Endometrium (tissue), 2 donors: ENCODE measurements at regions not wholly inside any gene's neighbourhood (a gene's known extent, or its start where the extent isn't known, plus 50 kb on each side); places are given as distances from the start of the nearest gene placed in this dataset.
A peak's percentile ranks its signal among the peaks of the same experiment; 100 is the strongest.
"Not testable (repeated sequence)": the region's sequence is repeated elsewhere in the genome, so short reads cannot be mapped to it uniquely, and the experiment has no call there.

ENCODE experiments used
- FAIRE-seq: peaks from 2 replicates; lab custom pipeline; 2012; peaks lifted over from hg19 to GRCh38; lab: Jason Lieb, UNC
- donor health status: control.
- donor health status: control.

DNA sequence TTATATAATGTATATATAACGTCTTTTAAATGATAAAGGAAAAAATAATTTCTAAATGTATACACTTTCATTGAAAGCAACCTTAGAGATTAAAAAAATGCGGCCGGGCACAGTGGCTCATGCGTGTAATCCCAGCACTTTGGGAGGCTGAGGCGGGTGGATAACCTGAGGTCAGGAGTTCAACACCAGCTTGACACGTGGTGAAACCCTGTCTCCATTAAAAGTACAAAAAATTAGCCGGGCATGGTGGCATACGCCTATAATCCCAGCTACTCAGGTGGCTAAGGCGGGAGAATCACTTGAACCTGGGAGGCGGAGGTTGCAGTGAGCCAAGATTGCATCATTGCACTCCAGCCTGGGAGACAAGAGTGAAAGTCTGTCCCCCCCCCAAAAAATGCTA is 303.7 kb upstream of the ZC3H15 start:
- not testable (repeated sequence) for FAIRE-seq

DNA sequence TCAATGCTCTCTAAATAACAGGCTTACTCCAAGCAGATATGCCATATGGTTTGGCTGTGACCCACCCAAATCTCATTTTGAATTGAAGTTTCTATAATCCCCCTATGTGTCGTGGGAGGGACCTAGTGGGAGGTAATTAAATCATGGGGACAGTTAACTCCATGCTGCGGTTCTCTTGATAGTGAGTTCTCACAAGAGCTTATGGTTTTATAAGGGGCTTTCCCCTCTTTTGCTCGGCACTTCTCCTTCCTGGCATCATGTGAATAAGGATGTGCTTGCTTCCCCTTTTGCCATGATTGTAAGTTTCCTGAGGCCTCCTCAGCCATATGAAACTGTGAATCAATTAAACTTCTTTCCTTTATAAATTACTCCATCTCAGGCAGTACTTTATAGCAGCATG is 302.7 kb upstream of the ZC3H15 start:
- no peak for FAIRE-seq

DNA sequence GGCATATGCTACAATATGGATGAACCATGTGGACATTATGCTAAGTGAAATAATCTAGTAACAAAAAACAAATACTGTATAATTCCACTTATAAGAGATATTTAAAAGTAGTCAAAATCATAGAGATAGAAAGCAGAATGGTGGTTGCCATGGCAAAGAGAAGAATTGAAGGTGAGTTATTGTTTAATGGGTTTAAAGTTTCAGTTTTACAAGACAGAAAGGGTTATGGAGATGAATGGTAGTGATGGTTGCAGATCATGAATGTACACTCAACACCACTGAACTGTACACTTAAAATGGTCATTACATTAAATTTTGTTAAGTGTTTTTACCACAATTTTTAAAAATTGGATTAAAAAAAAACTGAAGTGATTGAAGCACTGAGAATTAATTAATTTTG is 298.2 kb upstream of the ZC3H15 start:
- no peak for FAIRE-seq

DNA sequence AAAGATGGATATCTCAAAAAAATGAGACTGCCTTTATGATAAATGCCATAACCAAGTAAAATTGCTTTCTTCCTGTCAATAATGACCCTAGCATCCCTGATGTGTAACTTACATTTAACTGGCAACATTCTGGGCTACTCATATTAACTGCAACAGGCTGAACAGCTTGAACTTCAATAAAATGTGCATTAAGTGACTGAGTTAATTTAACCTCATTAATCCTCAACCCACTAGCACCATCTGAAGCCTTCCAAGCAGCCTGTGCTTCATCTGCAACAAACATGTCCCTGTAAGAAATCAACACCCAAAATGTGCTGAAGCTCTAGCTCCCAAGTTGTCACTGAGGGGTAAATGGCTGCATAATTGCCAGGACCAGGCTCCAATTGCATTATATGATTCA is 296.2 kb upstream of the ZC3H15 start:
- no peak for FAIRE-seq

DNA sequence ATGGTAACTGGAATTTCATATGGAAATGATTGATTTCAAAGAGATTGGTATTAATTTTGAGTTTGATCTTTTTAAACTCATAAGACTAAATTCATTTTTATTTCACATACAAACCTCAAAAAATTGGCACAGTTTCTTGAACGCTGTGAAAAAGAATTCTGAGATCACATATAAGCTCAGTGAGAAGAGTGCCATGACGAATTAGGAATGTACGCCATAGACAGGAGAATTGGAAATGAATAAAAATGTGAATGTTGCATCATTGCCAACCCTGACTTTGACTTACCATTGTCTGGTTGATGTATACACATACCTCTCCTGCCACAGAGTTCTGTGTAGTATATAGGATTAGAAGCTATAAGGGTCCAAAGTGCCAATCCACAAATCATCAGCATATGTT is 290.4 kb upstream of the ZC3H15 start:
- no peak for FAIRE-seq

DNA sequence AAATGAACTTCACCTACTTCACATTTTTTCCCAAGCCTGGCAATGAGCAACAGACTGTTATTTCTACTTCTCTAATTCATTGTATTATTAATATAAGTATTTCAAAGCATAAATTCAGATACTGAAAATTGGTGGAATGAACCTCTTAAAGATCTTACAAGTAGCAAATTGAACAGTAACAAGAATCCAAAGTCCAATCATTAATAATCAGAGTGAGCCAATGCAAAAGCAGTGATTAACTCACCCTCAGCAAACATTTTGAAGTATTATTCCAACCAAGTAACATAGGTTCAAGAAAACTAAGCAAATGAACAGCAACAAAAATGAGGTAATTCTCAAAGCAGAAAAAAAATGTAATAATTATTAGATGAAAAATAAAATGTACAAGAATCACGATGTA is 288.1 kb upstream of the ZC3H15 start:
- no peak for FAIRE-seq

DNA sequence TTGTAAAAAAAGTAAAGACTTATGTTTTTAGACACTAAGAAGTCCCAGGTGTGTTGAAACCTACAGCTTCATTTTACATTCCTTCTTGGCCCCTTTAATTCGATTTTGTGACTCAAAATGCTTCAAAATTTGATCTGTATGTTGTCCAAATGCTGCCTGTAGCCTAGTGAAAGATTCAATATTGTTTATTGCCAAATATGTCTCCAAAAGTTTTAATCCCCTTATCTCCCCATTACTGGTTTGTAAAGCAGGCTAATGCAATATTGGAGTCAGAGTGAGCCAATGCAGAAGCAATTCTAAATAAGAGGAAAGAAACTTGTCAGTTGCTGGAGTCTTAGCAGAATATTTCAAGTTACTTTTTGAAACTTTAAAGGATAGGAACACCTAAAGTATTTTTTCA is 287.0 kb upstream of the ZC3H15 start:
- FAIRE-seq = no peak

DNA sequence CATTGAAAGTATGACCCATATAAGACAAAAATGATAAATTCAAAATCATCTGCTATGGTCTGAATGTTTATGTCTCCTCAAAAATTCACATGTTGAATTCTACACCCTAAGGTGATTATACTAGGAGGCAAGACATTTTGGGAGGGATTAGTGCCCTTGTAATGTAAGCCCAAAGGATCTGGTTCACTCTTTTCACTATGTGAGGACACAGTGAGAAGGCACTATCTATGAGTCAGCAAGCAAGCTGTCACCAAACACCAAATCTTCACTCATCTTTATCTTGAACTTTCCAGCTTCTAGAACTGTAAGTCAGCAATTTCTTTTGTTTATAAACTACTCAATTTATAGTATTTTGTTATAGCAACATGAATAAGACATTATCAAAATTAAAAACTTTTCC is 284.7 kb upstream of the ZC3H15 start:
- no peak for FAIRE-seq

DNA sequence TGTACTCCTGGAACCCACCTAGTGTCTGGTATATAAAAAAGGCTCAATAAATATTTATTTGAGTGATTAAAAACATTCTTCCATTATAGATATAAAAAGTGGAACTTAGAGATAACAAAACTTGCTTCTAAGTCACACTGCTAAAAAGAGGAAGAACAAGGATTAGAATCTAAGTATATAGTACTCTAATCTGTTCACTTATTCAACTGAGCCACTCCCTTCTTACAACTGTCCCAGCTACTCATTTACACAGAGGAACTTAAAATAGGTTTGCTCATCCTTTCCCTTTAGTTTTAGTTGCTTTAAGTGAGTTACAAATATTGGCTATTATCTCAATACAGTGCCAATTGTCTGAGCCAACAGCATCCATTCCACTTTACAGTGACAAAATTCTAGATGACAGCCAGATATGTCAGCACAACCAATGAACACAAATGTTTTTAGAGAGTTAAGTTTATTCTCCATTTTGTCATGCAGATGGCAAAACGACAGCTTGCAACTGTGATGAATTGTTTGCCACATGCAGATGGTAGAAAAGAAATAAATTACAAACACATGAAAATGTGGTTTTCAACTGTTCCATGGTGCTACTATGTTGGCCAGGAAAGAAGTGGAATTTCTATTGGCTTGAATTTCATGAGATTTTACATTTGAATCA is 280.7 kb upstream of the ZC3H15 start:
- FAIRE-seq = no peak

DNA sequence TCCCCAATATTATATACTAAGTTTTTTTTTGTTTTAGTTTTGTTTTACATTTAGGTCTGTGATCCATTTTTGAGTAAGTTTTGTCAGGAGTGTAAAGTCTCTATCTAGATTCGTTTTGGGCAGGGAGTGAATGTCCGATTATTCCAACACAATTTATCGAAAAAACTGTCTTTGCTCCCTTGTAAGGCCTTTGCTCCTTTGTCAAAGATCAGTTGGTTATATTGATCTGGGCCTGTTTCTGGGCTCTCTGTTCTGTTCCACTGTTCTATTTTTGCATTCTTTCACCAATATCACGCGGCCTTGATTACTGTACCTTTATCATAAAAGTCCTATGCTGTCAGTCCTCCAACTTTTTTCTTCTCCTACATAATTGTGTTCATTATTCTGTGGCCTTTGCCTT is 276.5 kb upstream of the ZC3H15 start:
- no peak for FAIRE-seq

DNA sequence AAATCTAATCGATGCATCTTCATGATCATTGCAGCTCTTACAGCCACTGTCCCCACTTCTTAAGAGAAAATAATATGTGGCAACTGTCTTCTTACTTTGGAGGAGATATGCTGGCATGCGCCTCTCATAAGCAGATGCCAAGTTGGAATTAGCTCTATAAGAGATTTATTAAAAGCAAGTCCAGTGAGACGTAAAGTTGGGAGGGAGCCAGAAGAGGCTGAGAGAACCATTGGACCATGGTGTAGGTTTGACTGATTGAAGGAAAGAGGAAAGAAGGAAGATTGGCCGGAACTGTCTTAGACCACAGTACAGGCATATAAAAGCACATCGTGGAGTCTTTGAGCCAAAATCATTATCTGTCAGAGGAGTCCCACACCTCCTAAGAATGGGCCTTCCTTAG is 265.7 kb upstream of the ZC3H15 start:
- no peak for FAIRE-seq

DNA sequence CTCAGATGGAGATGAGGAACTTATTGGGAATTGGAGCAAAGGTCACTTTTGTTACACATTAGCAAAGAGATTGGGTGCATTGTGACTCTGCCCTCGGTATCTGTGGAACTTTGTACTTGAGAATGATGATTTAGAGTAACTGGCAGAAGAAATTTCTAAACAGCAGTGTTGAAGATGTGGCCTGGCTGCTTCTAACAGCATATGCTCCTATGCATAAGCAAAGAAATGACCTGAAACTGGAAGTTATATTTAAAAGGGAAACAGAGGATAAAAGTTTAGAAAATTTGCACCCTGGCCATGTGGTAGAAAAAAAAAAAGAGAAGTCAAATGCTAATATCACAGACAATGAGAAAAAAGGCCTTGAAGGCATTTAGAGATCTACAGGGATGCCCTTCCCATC is 256.8 kb upstream of the ZC3H15 start:
- FAIRE-seq = no peak

DNA sequence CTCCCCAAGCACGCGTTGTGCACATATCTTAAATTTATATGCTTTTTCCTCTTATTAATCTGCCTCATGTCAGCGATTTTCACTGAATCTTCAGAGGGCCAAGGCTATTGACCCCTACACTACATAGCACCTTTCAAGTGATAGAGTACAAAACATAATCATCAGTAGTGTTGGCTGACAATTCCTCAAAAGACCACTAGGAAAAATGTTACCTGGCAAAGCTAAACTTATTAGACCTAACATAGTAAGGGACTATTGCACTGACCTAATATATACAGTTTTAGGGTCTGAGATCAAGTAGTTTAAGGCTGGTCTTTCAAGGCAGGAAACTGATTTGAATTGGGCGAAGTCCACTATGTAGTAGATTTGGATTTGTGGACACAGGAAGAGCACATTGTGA is 244.2 kb upstream of the ZC3H15 start:
- no peak for FAIRE-seq

DNA sequence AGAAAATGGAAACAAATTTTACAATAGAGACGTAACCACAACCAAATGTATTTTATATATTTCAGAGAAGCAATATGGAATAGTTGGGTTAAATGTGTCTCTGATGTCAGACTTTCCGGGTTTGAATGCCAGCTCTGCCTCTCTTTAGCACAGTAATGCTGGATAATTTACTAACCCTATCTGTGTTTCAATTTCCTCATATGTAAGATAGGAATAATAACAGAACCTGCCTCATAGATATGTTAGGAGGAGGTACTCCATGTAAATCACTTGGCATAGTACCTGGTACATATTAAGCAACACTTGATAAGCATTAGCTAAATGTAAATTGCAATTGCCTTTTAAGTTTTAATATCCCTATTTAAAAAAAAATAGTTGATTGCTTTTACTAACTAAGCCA is 231.3 kb upstream of the ZC3H15 start:
- FAIRE-seq = no peak

DNA sequence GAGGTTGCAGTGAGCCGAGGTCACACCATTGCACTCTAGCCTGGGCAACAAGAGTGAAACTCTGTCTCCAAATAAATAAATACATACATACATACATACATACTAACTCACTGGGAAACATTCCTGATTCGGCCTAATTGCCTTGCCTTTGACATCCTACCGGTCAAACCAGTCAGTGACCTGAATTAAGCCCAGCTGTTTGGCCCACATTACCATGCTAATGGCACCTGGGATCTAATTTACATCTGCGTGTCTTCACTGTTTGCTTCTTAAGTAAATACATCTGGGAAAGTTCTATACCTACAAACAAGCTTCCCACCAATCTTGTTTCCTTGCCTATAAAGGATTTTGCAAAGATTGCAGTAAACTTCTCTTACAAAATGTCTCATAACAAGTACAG is 230.2 kb upstream of the ZC3H15 start:
- no peak for FAIRE-seq

DNA sequence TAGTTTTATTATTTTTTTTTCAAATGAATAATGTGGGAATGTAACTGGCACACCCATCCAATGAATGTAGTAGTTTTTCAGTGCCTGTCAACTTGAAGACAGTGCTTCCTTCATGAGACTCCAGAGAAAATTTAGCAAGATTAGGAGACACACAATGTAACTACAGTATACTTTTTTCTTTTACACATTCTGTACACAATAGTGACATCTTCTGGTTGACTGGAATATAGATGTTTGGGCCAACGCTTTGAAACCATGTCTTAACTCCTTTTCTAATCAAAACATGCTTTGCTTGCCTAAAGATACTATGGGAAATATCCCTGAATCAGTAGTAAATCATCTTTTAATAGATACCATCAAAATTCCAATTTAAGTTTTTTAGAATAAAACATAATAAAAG is 229.5 kb upstream of the ZC3H15 start:
- peak; percentile 92 for FAIRE-seq

DNA sequence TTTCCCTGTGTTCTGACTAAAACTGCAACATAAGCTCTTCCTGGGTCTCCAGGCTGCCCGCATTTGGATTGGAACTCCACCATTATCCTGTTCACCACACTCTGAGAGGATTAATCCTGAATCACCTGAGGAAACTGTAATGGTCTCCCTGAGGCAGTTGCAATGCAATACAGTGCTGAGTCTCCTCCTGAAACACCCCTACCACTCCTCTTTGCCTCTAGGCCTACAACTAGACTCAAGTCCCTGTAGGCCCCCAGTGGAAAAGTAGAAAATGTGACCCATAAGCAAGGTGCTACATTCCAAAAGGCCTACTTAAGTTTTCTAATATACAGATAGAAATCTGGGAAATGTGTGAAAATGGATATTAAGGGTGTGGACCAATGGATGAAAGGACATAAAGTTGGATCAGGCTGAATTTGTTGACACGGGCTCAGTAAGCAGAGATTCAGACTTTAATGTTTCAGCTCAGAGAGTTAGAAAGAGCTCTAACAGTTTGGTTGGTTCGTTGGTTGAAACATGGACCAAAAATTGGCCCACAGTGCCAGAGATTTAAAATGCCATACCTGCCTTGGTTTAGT is 222.3 kb upstream of the ZC3H15 start:
- FAIRE-seq = no peak

DNA sequence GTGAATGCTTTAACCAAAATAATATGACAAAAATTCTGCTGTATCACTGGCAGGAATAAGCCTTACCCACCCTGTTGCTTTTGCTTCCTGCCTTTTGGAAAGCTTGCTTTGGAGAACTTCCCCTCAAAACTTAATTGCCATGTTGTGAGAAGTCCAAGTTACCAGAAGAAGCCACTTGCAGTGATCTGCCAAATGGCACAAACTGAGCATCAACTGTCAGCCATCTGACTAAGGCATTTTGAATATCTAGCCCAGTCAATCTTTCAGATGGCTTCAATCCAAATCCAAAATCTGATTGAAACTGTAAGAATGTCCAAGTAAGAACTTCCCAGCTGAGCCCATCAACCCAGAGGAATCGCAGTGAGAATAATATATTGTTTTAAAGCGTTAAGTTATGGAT is 216.5 kb upstream of the ZC3H15 start:
- FAIRE-seq = no peak

DNA sequence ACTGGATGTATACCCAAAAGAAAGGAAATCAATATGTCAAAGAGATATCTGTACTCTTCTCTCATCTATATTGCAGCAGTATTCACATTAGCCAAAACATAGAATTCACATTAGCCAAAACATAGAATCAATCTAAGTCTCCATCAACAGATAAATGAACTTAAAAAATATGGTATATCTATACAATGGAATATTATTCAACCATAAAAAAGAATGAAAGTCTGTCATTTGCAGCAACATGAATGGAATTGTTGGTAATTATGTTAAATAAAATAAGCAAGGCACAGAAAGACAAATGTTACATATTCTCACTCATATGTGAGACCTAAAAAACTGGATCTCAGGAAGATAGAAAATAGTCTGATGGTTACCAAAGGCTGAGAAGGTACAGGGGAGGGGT is 212.1 kb upstream of the ZC3H15 start:
- FAIRE-seq = no peak

DNA sequence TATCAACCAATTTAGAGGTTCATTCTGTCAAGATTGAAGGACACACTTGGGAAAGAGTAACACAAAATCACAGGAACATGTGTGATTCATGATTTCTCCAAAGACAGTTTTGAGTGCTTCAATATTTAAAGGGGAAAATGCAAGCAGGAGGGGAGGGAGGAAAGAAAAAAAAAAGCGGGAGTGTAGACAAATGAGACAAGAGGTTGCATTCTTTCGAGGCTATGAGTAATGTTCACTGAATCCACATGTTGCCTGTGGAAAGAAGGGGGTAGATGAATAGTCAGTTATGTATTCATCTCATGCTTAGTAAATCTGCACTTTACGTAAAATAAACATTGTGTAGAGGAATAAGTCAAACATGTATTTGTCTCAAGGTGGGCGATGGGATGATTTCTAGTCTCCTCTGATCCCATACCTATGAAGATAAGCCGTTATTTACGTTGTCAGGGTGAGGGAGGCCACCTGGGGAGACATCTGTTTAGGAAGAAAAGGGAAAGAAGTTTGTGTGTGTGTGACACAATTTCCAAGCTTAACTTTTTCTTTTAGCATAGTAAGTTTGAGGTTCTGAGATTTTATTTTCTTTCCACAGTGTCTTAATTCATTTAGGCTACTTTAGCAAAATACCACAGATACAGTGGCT is 211.0 kb upstream of the ZC3H15 start:
- FAIRE-seq = no peak

DNA sequence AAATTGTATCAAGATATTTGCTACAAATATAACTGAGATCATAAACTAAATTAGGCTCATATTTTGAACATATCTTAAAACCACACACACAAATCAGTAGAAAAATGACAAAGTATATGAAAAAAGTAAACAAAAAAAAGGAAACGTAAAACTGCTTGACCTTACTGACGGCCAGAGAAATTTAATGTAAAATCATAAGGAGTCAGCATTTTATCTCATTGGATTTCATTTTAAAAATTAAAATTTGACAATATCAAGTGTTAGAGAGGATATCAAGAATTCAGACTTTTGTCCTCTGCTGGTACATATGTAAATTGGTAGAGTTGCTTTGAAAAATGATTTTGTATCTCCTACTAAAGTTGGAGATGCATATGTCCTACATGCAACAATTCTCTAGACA is 209.2 kb upstream of the ZC3H15 start:
- FAIRE-seq = no peak

DNA sequence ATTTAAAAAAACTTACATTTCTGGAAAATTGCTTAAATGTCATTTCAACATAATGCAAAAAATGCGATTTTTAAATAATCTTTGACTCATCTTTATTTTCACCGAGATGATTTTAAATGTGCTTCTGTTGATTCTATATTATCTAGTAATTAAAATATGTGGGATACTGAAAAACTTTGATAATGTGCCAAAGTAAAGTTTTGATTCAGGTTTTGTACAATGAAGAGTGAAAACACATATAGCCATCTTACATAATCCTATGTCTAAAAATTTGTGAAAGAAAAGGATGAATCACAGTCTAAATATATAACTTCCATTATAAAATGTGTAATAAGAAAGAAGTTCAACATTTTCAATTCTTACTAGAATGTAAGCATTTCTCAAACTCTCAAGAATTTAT is 204.3 kb upstream of the ZC3H15 start:
- no peak for FAIRE-seq

DNA sequence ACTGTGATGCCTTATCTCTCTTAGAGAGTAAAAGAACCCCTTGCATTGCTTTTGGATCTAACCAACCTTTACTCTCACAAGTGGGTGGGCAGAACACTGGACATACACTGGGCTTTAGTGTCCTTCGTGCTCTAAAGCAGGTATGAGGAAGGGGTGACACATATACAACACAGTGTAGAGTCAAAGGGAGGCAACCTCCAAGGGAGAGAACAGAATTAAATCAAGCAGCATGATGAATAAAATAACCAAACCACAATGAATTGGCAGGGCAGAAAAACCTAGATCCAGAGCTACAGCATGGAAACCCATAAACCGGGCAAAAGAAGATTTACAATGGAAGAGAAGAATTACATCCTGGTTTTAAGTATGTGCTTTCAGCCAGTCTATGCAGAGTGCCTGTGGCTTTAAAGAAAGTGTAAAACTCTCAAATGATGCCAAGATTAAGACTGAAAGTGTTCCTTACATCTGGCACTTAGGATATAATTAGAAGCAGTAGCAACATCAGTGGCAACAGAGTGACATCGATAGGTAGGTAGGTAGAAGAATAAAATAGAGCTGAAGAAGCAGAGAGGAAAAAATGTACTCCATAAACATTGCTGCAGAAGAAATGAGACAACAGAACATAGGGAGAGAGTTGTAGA is 191.7 kb upstream of the ZC3H15 start:
- no peak for FAIRE-seq

DNA sequence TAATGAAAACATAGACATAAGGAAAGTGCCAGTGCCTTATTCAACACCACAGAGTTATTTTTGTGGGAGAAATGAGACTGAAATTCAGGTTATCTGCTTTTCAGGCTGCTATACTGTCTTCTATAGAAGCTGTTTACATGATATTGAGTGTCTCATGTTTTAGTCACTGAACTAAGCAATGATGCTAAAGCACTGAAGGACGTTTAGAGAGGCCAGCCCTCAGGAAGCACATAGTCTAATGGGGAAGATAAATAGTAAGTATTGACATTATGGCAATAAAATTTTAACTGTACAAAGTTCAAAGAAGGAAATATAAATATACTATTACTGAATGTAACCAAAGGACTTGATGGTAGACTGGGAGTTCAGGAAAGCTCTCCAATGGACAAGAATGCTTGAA is 186.4 kb upstream of the ZC3H15 start:
- FAIRE-seq = no peak
